Endothelial cell of umbilical vein (primary cell): ENCODE measurements at regions not wholly inside any gene's neighbourhood (a gene's known extent, or its start where the extent isn't known, plus 50 kb on each side); places are given as distances from the start of the nearest gene placed in this dataset.
"Not testable (repeated sequence)": the region's sequence is repeated elsewhere in the genome, so short reads cannot be mapped to it uniquely, and the experiment has no call there.

Experiments used
- BruUV-seq: library from RNA; stranded (reverse); fragments of 400-500 nt; replicated peaks from 2 replicates; lab custom pipeline; 2021; lab: Mats Ljungman, UMichigan
- CTCF ChIA-PET: fragments of 300-600, 350-600 bp; sonication (Branson Sonifier 250); formaldehyde crosslinking; loops from one replicate; lab custom pipeline; 2021; ENCODE audit warnings: antibody characterized with exemption, inconsistent platforms; lab: Charles Lee
- POLR2A ChIA-PET: fragments of 300-600, 350-600 bp; sonication (Branson Sonifier 250); formaldehyde crosslinking; loops from one replicate; lab custom pipeline; 2021; ENCODE audit warnings: antibody characterized with exemption, inconsistent platforms; lab: Charles Lee
- DNase-seq: peaks from one replicate; pipeline ENCODE4 v3.0.0-alpha.2; 2011; ENCODE audit warnings: low read depth, low spot score
- FAIRE-seq: peaks from 2 replicates; lab custom pipeline; 2011; peaks lifted over from hg19 to GRCh38; lab: Jason Lieb, UNC
- H2AFZ ChIP-seq: 2 replicates; pipeline ENCODE4 v1.6.0; 2012; ENCODE audit warnings: low read depth, low read length, control low read depth, inconsistent platforms
- H3K27ac ChIP-seq: 2 replicates; pipeline ENCODE4 v1.5.1; 2011; ENCODE audit warnings: low read depth, mild to moderate bottlenecking, control low read depth, low read length, moderate library complexity; ENCODE audit not compliant: insufficient read depth
- H3K27me3 ChIP-seq, 2 experiments: 2 replicates each; pipeline versions ENCODE4 v1.6.0 to v1.6.1; 2011; ENCODE audit warnings: low read length in 2 of 2, mixed read lengths in 1 of 2; ENCODE audit not compliant: control insufficient read depth in 2 of 2, insufficient read depth in 2 of 2
- H3K36me3 ChIP-seq, 2 experiments: 2 replicates in 1 of 2; 3 replicates in 1 of 2; pipeline ENCODE4 v1.5.1; 2011; ENCODE audit warnings: low read length in 2 of 2, mild to moderate bottlenecking in 1 of 2, moderate library complexity in 1 of 2; ENCODE audit not compliant: control insufficient read depth in 2 of 2, insufficient read depth in 2 of 2; ENCODE audit errors: extremely low read depth in 1 of 2
- H3K4me1 ChIP-seq: 3 replicates; pipeline ENCODE4 v1.5.1; 2011; ENCODE audit warnings: mild to moderate bottlenecking, low read length; ENCODE audit not compliant: control insufficient read depth, insufficient read depth; ENCODE audit errors: extremely low read depth
- H3K4me2 ChIP-seq: 2 replicates; pipeline ENCODE4 v1.6.1; 2011; ENCODE audit warnings: low read length, control low read depth, mixed read lengths; ENCODE audit not compliant: insufficient read depth
- H3K4me3 ChIP-seq, 3 experiments: fragments of 200-600 bp in 1 of 3; sonication (generic), shearing (Covaris generic) in 1 of 3; replicated peaks in 1 of 3; 2 replicates each; pipeline ENCODE4 v1.5.1; 2011 to 2016; ENCODE audit warnings: control low read depth in 3 of 3, low read length in 3 of 3, mild to moderate bottlenecking in 2 of 3, inconsistent platforms in 1 of 3, low read depth in 1 of 3, moderate library complexity in 1 of 3; ENCODE audit not compliant: insufficient read depth in 1 of 3
- H3K79me2 ChIP-seq: 2 replicates; pipeline ENCODE4 v1.6.0; 2012; ENCODE audit warnings: low read length, inconsistent platforms; ENCODE audit not compliant: control insufficient read depth, insufficient read depth
- H3K9ac ChIP-seq: replicated peaks from 2 replicates; pipeline ENCODE3; 2011; ENCODE audit warnings: low read length, control low read depth; ENCODE audit not compliant: insufficient read depth; ENCODE audit errors: extremely low read depth
- H3K9me1 ChIP-seq: replicated peaks from 3 replicates; pipeline ENCODE4 v1.6.0; 2011; ENCODE audit warnings: mild to moderate bottlenecking, low read length; ENCODE audit not compliant: control insufficient read depth, insufficient read depth; ENCODE audit errors: extremely low read depth
- H3K9me3 ChIP-seq: replicated peaks from 2 replicates; pipeline ENCODE4 v1.5.1; 2012; ENCODE audit warnings: low read length, inconsistent platforms; ENCODE audit not compliant: control insufficient read depth, insufficient read depth
- H4K20me1 ChIP-seq: replicated peaks from 2 replicates; pipeline ENCODE3; 2011; ENCODE audit warnings: mild to moderate bottlenecking, low read length; ENCODE audit not compliant: control insufficient read depth, insufficient read depth; ENCODE audit errors: extremely low read depth
- GATA2 ChIP-seq: IDR thresholded peaks from 2 replicates; pipeline ENCODE4 v1.7.0; 2011; ENCODE audit warnings: low read depth, mild to moderate bottlenecking, moderate library complexity, mixed read lengths, low read length; ENCODE audit not compliant: insufficient read length, insufficient read depth
- dilution Hi-C: fragments of 300-500 bp; cut with MboI; formaldehyde crosslinking; loops from one replicate; pipeline ENCODE4 v1.15.0; 2019; ENCODE audit warnings: low sequenced_read_pairs; ENCODE audit not compliant: extremely low pct_ligation_motif_present
- intact Hi-C: fragments of 100-400 bp; cut with micrococcal nuclease; formaldehyde crosslinking; loops from one replicate; pipeline ENCODE4 v1.10.0; 2022

GRCh38 chr1:67907467-67907866, 74.2 kb upstream of the GNG12 start:
- H3K27me3 ChIP-seq, intact Hi-C loops, H3K36me3 ChIP-seq, H3K27ac ChIP-seq, H3K9me3 ChIP-seq, H3K4me2 ChIP-seq, BruUV-seq, H3K4me3 ChIP-seq, H3K9ac ChIP-seq, H3K79me2 ChIP-seq, dilution Hi-C loops, H4K20me1 ChIP-seq, H2AFZ ChIP-seq, H3K9me1 ChIP-seq, FAIRE-seq: not testable (repeated sequence)
- POLR2A ChIA-PET = interaction anchor here (0.9 kb wide), 1 partner anchor 9 kb away, joined by 3 read pairs; no protein-coding TSS in a partner anchor
- peaks cover 11% of the 10 kb centered on the region for H3K4me1 ChIP-seq
- peak; percentile 64 for DNase-seq
- peak; percentile 84 for TF ChIP-seq GATA2
- CTCF ChIA-PET = interaction anchor here (1.6 to 2.7 kb wide), 2 partner anchors 10 to 57 kb away, joined by 5 to 17 read pairs; no protein-coding TSS in a partner anchor

GRCh38 chr1:67906015-67906414, 72.7 kb upstream of the GNG12 start:
- FAIRE-seq, H3K9me3 ChIP-seq, DNase-seq, H3K36me3 ChIP-seq, dilution Hi-C loops, H4K20me1 ChIP-seq, H3K4me2 ChIP-seq, H3K79me2 ChIP-seq, H3K9ac ChIP-seq, BruUV-seq, H3K4me3 ChIP-seq, POLR2A ChIA-PET, H3K27ac ChIP-seq, H2AFZ ChIP-seq, H3K9me1 ChIP-seq, H3K27me3 ChIP-seq, intact Hi-C loops: not testable (repeated sequence)
- CTCF ChIA-PET = interaction anchor here (2.7 kb wide), 1 partner anchor 9 kb away, joined by 17 read pairs; no protein-coding TSS in a partner anchor
- H3K4me1 ChIP-seq = peaks cover 11% of the 10 kb centered on the region

GRCh38 chr1:67902546-67903223, 69.4 kb upstream of the GNG12 start:
- H3K27ac ChIP-seq, CTCF ChIA-PET, intact Hi-C loops: not testable (repeated sequence)

More at GRCh38 chr1:67902546-67903223, 69.4 kb upstream of the GNG12 start:
- H2AFZ ChIP-seq, FAIRE-seq, POLR2A ChIA-PET, H3K9ac ChIP-seq, DNase-seq, H3K27me3 ChIP-seq, H4K20me1 ChIP-seq, dilution Hi-C loops, H3K4me3 ChIP-seq, H3K4me2 ChIP-seq, H3K36me3 ChIP-seq, BruUV-seq, H3K9me3 ChIP-seq, H3K79me2 ChIP-seq, H3K9me1 ChIP-seq: not testable (repeated sequence)
- H3K4me1 ChIP-seq = peaks cover 13% of the 10 kb centered on the region
